ENCODE measurements at regions not wholly inside any gene's neighbourhood (a gene's known extent, or its start where the extent isn't known, plus 50 kb on each side); places are given as distances from the start of the nearest gene placed in this dataset.
"Not testable (repeated sequence)": the region's sequence is repeated elsewhere in the genome, so short reads cannot be mapped to it uniquely, and the experiment has no call there.

GRCh38 chr5:17127743-17128231, 89.6 kb upstream of the BASP1 start:
- no peak for DNase-seq (ENCODE audit: low read depth)

GRCh38 chr5:17129093-17129849, 88.2 kb upstream of the BASP1 start:
- DNase-seq (ENCODE audit: low read depth) = no peak

GRCh38 chr5:17130302-17130701, 87.1 kb upstream of the BASP1 start:
- not testable (repeated sequence) for DNase-seq (ENCODE audit: low read depth)

- DNase-seq (ENCODE audit: low read depth) = no peak
Observed at GRCh38 chr5:17132444-17133083, 84.9 kb upstream of the BASP1 start.

GRCh38 chr5:17135050-17135449, 82.4 kb upstream of the BASP1 start:
- no peak for DNase-seq (ENCODE audit: low read depth)

GRCh38 chr5:17143335-17143734, 74.1 kb upstream of the BASP1 start:
- DNase-seq (ENCODE audit: low read depth) = no peak

- no peak for DNase-seq (ENCODE audit: low read depth)
Observed at GRCh38 chr5:17146280-17146841, 71.1 kb upstream of the BASP1 start.

GRCh38 chr5:17147170-17147569, 70.3 kb upstream of the BASP1 start:
- no peak for DNase-seq (ENCODE audit: low read depth)

- no peak for DNase-seq (ENCODE audit: low read depth)
Observed at GRCh38 chr5:17147617-17148016, 69.8 kb upstream of the BASP1 start.

GRCh38 chr5:17148481-17148880, 69.0 kb upstream of the BASP1 start:
- no peak for DNase-seq (ENCODE audit: low read depth)

GRCh38 chr5:17149786-17150185, 67.6 kb upstream of the BASP1 start:
- DNase-seq (ENCODE audit: low read depth) = no peak

GRCh38 chr5:17150531-17150930, 66.9 kb upstream of the BASP1 start:
- no peak for DNase-seq (ENCODE audit: low read depth)

- DNase-seq (ENCODE audit: low read depth) = no peak
Observed at GRCh38 chr5:17151686-17152085, 65.7 kb upstream of the BASP1 start.

GRCh38 chr5:17154211-17154996, 63.0 kb upstream of the BASP1 start:
- DNase-seq (ENCODE audit: low read depth) = no peak

GRCh38 chr5:17156463-17156862, 61.0 kb upstream of the BASP1 start:
- no peak for DNase-seq (ENCODE audit: low read depth)

- no peak for DNase-seq (ENCODE audit: low read depth)
Observed at GRCh38 chr5:17157294-17157693, 60.1 kb upstream of the BASP1 start.

- no peak for DNase-seq (ENCODE audit: low read depth)
Observed at GRCh38 chr5:17157916-17158529, 59.4 kb upstream of the BASP1 start.

GRCh38 chr5:17160756-17161040, 56.7 kb upstream of the BASP1 start:
- no peak for DNase-seq (ENCODE audit: low read depth)

GRCh38 chr5:17161662-17162061, 55.8 kb upstream of the BASP1 start:
- no peak for DNase-seq (ENCODE audit: low read depth)

- no peak for DNase-seq (ENCODE audit: low read depth)
Observed at GRCh38 chr5:17163221-17163620, 54.2 kb upstream of the BASP1 start.

- no peak for DNase-seq (ENCODE audit: low read depth)
Observed at GRCh38 chr5:17167171-17167891, 50.1 kb upstream of the BASP1 start.
